HG02981 (cell line): ENCODE measurements at regions not wholly inside any gene's neighbourhood (a gene's known extent, or its start where the extent isn't known, plus 50 kb on each side); places are given as distances from the start of the nearest gene placed in this dataset.
"Not testable (repeated sequence)": the region's sequence is repeated elsewhere in the genome, so short reads cannot be mapped to it uniquely, and the experiment has no call there.

Experiments
- ATAC-seq: cut with Tn5 transposase; IDR thresholded peaks from one replicate; pipeline ENCODE4 v1.9.1; 2021; ENCODE audit warnings: mild to moderate bottlenecking, moderate library complexity; ENCODE audit not compliant: unreplicated experiment

DNA sequence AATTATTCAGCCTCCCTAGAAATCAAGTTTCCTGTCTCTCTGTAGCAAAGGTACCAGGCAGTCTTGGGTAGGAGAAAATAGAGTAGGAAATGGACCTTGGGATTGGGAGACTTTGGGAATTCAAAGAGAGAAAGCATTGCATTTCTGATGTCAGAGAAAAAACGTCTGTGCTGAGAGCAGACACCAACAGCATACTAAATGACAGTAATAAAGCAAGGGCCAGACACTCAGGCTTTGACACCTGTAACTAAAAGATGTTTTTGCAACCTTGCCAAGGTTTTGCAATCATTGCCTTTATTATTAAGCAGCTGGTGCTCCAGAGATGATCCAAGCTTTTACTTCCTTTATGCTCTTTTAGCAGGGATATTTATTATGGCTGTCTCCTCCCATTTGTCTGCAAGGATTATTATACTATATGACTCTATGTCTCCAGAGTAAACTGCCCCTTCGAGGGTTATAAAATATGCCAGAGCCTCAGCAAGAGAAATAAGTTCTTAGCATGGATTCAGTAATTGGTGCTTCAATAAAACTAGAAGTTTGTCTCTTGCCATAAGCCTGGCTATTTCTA is 85.2 kb upstream of the GRAMD1B start:
- ATAC-seq, result no peak

DNA sequence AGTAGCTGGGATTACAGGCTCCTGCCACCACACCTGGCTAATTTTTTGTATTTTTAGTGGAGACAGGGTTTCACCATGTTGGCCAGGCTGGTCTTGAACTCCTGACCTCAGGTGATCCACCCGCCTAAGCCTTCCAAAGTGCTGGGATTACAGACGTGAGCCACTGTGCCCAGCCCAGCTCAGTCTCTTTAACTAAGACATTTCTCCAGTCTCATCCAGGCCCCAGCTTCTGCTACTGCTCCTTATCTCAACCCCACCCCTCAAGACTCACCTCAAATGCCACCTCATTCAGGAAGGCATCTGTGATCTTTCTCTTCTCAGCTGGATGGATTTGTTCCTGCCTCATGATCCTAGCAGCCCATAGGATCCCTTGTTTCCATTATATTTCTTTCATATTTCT is 85.9 kb upstream of the GRAMD1B start:
- ATAC-seq, result not testable (repeated sequence)

DNA sequence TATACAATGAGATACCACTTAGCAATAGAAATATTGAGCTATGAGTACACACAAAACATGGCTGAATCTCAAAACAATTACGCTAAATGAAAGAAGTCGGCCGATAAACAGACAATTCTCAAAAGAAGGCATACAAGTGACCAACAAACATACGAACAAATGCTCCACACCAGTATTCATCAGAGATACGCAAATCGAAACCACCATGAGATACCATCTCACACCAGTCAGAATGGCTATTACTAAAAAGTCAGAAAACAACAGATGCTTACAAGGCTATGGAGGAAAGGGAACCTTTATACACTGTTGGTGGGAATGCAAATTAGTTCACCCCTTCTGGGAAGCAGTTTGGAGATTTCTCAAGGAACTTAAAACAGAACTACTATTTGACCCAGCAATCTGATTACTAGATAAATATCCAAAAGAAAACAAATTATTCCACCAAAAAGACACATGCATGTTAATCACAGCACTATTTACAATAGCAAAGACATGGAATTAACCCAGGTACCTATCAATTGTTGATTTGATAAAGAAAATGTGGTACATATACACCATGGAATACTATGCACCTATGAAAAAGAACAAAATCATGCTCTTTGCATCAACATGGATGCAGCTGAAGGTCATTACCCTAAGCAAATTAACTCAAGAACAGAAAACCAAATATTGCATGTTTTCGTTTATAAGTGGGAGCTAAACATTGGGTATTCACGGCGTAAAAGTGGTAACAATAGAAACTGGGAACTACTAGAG is 90.9 kb upstream of the GRAMD1B start:
- no peak for ATAC-seq

DNA sequence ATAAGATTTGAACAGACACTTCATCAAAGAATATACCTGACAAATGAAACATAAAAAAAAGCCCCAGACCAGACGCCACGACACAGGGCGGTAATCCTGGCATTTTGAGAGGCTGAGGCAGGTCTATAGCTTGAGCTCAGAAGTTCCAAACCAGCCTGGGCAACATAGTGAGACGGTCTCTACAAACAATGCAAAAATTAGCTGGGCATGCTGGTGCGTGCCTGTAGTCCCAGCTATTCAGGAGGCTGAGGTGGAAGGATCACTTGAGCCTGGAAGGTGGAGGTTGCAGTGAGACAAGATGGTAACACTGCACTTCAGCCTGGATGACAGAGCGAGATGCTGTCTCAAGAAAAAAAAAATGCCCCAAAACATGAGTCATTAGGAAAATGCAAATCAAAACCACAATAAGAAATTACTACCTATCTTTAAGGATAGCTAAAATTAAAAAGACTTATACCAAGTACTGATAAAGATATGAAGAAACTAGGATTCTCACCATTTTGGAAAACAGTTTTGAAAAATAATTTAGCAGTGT is 91.7 kb upstream of the GRAMD1B start:
- no peak for ATAC-seq

DNA sequence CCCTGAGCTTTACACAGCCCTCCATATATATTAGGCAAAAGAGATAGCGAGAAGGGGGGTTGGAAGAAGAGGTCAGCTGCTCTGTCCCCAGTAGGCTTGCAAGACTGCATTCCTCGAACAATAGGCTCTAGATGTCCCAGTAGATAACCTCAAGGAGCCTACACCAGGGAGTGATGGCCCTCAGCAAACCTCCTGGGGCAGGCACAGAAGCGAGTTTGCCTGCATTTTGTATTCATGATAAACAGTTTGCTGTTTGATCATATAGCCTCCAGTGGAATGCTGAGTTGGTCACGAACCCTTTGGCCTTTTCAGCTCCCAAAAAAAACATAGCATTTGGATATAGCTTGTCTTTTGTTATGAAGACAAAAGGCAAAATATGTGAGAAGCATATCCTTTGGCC is 95.1 kb upstream of the GRAMD1B start:
- no peak for ATAC-seq

DNA sequence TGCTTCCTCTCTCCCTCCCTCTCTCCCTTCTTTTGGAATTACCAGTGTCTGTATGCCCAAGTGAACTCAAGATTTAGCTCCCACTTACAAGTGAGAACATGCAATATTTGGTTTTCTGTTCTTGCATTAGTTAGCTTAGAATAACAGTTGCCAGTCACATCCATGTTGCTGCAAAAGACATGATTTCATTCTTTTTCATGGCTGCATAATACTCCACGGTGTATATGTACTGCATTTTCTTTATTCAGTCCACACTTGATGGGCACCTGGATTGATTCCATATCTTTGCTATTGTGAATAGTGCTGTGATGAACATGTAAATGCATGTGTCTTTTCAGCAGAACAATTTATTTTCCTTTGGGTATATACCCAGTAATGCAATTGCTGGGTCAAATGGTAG is 97.5 kb upstream of the GRAMD1B start:
- ATAC-seq, result not testable (repeated sequence)

DNA sequence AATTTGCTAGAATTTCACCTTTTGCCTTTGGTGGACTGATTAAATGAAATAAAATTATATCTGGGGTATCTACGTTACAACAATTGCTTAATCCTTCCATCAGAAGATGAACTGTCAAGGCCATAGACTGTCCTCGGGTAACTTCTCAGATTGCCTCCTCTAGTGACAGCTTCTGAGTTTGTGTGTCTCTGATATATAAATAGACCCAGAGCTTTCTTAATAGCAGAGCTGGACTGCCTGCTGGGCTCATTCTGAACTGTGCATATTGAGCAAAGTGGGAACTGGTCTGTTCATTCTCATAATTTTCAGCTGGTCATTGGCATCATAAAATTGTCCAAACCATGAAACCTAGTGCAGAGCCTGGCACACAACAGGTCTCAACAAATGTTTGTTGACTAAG is 99.1 kb upstream of the GRAMD1B start:
- ATAC-seq, result no peak

DNA sequence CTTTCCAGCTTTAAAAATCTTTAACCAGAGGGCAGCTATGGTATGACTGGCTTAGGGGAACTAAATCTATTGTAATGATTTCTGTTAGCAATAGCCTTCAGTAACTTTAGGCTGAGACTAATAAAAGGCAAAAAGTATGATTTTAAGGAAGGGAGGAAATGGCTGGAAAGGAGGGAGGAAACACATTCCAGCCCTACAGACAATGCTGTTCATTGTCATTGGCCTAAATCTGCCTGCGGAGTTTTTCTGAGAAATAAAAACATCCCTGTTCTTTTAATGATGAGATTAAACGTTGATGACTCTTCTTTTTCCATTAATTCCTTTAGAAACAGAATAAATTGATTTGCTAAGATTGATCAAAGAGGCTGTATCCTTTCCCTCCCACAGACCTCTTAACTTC is 99.6 kb upstream of the GRAMD1B start:
- ATAC-seq, result no peak

DNA sequence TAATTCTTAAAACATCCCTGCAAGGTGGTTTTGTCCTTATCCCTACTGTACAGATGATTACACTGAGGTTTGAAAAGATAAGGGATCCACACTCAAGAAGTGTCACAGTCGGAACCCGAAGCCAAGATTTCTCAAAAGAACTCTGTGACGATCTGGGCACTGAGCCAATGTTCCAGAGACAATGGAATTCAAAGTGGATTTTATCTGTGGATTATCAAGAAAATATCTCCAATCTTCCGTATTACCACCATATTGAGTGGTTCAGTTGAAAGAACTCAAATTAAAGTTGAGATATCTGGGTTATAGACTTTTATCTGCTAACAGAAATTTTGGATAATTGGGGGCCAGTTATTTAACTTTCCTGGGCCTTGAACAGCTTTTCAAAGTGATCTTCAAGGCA is 100.0 kb upstream of the GRAMD1B start:
- no peak for ATAC-seq

DNA sequence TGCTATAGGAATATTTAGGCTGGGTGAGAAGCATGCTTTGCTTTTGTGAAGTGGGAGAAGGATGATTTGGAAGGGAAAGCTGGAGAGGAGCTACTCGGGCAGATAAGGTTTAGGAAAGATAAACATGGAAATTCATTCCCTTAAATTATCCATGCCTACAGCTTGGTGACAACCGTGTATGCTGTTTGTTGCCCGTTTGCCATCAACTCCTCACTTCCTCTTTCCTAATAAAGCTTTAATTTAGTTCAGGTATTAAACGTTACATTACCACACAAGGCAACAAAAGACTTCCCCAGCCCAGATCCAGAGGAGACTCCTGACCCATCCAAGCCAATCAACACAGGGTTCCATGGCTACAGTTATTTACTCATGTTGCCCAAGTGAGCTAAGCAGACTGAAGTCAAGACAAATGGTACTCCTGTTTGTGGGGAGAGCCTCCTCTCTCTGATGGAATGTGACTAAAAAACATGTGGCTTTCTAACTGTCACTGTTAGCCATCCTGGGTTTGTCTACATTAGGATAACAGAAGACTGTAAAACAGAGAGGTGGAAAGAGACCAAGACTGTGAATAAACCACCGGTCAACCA is 101.7 kb upstream of the GRAMD1B start:
- ATAC-seq, result no peak

DNA sequence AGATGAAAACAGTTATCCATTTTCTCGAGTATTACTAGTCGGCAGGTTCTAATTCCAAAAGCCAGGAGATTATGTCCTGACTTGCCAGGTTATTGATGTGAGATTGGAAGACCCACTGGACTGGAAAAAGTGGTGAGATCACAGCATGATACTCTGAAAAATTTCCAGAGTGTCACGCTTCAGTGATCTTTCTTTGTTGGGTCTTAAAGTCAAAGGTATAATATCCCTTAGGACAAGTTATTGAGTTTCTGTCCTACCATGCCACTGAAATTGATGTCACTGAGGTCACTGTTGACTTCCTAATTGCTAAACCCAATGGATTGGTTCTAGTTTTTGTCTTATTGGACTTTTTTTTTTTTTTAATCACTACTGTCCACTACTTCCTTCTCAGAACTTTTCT is 104.5 kb upstream of the GRAMD1B start:
- ATAC-seq, result no peak

DNA sequence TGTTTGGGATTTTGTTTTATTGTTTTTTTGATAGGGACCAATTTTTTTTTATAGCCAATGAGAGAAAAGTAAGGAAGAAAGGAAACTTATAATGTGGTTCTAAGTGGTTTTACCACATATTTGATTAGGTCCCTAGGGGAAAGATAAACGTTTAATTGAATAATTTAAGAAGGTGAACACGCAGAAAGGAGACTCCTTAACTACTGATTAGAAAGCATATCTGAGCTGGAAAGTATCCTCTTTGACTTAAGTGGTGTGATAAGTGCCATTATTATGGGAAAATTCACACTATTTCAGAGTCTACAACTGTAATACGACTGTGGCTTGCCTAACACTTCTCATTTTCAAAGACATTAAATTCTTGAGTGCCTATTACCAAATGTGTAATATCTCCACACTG is 106.5 kb upstream of the GRAMD1B start:
- ATAC-seq, result no peak

DNA sequence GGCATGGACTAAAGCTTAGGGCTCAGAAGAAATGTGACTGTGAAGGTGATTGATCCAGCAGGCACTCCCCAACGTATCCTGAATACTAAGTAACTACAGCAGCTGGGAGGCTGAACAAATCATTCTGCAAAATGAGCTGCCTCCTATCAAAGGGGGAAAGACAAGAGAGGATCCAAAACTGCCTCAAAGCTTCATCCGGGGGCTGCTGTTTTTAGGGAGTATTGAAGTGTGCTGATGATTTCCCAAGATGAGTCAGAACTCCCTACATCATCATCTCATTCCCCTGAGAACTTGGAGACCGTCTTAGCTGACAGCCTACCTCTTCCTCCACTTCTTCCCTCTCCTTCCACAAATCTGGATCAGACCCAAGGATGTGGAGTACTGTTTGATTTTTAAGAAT is 108.4 kb upstream of the GRAMD1B start:
- no peak for ATAC-seq

DNA sequence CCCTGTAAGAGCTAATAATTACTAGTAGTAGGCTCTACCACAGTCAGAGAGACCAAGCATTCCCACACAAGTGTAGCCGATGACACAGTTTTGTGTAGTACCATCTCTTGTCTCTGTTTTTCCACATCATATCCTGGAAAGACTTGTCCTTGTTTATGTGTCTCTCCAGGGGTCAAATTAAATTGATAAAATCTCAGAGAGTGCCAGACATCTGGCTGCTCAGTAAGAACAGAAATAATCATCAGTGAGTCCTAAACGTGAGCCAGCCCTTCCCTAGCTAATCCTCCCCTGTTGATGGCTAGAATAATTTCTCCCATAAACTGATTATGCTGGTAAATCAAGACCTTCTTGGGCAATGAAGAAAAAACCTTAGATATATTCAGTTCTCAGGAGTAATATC is 111.4 kb upstream of the GRAMD1B start:
- no peak for ATAC-seq

DNA sequence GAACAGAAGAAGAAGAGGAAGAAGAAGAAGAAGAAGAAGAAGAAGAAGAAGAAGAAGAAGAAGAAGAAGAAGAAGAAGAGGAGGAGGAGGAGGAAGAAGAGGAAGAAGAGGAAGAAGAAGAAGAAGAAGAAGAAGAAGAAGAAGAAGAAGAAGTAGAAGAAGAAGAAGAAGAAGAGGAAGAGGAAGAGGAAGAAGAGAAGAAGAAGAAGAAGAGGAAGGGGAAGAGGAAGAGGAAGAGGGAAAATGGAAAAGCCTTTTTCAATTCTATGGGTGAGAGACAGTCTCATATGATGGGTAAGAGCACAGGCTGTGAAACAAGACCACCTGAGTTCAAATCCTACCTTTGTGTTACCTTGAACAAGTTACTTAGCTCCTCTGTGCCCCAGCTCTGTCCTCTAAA is 111.9 kb upstream of the GRAMD1B start:
- not testable (repeated sequence) for ATAC-seq

DNA sequence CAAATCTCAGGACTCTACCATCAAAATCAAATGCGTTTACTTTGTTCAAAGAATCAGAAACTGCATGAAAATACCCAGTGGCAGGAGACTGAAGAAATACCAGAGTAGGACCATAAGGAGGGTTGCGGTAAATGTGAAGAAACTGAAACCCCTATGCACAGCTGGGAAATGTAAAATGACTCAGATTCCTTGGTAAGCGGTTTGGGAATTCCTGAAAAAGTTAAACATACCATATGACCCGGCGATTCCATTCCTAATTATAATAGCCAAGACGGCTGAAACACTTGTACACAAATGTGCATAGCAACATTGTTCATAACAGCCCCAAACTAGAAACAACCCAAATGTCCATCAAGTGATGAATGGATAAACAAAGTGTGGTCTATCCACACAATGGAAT is 114.1 kb upstream of the GRAMD1B start:
- ATAC-seq, result no peak

DNA sequence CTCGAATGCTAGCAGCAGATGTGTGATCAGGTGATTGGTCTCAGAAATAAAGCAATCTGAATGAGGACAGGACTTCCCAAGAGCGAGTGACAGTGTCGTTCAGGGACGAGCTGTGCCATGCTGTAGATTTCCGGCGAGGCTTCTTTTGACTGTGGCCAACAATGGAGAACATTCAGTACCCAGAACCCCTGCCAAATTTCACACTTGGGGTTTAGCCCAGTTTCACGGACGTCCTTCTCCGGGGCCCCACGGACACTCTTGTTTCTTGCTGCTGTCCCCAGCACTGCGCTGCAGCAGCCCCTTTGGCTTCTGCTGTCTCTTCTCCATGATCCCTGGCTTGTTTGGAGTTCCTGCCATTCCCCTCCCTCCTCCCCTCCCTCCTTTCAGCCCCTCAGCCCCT is 115.1 kb upstream of the GRAMD1B start:
- ATAC-seq, result no peak

DNA sequence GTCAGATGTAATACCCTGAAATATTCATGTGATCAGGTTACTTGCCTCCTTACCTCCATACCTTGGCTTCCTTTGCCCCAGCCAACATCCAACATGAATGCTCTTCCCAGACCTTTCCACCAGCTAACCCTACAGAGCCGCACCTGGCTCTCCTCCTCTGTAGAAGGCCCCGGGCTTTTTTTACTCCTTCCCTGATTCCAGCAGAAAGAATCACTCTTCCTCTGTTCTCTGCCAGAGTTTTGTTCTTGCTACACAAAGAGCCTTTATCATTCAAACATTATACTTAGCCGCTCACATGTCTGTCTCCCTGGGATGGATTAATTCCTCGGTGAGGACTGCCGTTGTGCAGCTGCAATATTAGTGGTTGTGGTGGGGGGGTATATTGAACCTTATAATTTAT is 116.8 kb upstream of the GRAMD1B start:
- no peak for ATAC-seq

DNA sequence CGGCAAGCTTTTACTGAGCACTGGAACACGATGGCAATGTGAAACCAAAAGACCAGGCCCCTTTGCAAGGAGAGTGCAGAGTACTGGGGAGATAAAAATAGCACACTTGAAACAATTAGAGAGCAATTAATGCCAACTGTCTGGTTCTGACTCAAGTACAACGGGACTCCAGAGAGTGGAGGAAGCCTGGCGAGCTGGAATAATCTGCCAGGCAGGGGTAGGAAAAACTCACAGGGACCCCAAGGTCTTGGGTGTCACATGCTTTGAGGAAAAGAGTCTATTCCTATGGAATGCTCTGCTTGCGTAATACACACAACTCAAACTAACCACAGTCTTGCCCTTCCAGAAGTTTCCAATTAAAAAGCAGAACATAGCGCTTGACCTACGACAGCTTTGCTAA is 113.0 kb upstream of the CLMP start:
- ATAC-seq, result no peak

DNA sequence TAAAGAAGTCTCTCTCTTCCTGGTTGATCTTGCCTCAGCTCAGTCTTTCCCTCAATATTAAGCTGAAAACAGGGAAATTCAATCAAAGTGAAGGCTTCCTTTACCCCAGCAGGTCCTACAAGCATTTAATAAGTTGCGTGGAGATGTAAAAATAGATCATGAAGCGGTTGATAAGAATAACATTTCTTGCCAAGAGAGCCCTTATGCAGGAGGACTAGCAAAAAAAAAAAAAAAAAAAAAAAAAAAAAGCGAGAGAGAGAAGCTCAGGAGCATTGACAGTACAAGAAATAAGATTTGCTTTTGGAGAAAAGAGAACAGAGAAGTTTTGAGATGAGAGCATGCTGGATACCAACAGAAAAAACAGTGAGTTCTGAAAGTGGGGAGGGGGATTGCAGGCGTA is 112.2 kb upstream of the CLMP start:
- ATAC-seq, result no peak

DNA sequence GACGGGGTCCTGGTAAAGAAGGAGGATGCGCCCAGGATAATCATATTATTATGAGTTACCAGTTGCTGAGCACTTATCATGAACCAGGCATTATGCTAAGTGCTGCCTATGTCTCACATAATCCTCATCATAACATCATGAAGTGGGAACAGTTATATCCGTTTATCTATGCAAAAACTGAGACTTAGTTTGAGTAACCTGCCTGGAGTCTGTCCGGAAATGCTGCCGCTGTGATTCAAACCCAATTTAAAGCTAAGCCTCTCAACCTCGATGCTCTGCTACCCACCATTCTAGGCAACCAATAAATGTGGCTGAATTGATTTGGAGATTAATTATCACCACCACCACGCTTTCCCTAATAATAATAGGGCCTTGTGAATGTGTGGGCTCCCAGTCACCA is 111.5 kb upstream of the CLMP start:
- no peak for ATAC-seq

DNA sequence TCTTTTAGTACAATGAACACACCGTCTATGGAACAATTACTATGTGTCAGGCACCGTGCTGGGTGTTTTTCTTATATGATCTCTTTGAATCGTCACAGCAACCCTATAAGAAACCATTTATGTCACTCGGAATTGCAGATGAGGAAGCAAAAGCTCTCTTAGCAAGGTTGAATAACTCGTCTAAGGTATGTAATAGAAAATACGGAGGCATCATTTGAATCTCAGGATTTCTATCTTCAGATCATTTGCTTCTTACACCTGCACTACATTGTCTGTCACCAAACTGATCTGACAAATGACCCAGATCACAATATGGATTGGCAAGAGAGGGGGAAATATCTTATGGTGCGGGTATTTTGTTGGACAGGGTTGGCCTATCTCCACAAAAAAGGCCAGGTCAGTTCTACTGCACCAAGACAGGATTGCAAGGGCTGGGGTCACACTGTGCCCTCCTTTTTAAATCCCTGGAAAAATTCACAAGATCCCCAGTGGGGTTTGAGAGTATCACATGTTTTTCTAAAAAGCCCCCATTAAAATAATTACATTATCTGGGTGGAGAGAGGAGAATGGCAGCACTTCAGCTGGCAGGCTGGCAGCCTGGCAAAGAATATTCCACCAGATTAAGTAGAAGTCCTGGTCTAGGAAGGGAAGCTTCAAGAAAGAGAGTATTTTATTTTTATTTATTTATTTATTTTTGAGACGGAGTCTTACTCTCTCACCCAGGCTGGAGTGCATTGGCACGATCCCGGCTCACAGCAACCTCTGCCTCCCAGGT is 110.7 kb upstream of the CLMP start:
- ATAC-seq, result no peak
